HepG2 (cell line): ENCODE measurements at regions not wholly inside any gene's neighbourhood (a gene's known extent, or its start where the extent isn't known, plus 50 kb on each side); places are given as distances from the start of the nearest gene placed in this dataset.

Experiments used
- ATAC-seq: fragments of 200-7000 bp; cut with Tn5 transposase; 3 replicates; pipeline ENCODE4 v1.9.1; 2020; ENCODE audit warnings: mild to moderate bottlenecking, moderate library complexity
- BruUV-seq: library from RNA; stranded (reverse); fragments of 400-500 nt; replicated peaks from 2 replicates; lab custom pipeline; 2021; lab: Mats Ljungman, UMichigan
- CTCF ChIA-PET: fragments of 300-600 bp; formaldehyde crosslinking; extraction: SDS; loops from one replicate; lab custom pipeline; 2021; ENCODE audit warnings: low total read pairs, inconsistent platforms, low intra/inter-chr PET ratio; lab: Yijun Ruan, JAX
- POLR2A ChIA-PET: fragments of 350-600 bp; sonication (Branson Sonifier 250); formaldehyde crosslinking; loops from one replicate; lab custom pipeline; 2020; ENCODE audit warnings: antibody characterized with exemption, inconsistent platforms; lab: Yijun Ruan, JAX
- DNase-seq: peaks from one replicate; pipeline ENCODE4 v3.0.0-alpha.2; 2015; ENCODE audit warnings: low spot score
- FAIRE-seq: peaks from 3 replicates; lab custom pipeline; 2011; peaks lifted over from hg19 to GRCh38; lab: Jason Lieb, UNC
- H2AFZ ChIP-seq: one replicate; pipeline ENCODE4 v1.6.1; 2011; ENCODE audit warnings: low read length, inconsistent platforms
- H3K27ac ChIP-seq: fragments of 300-600 bp; 3 replicates; pipeline ENCODE4 v1.8.0; 2011; ENCODE audit warnings: mixed run types, mild to moderate bottlenecking, mixed read lengths, low read length, inconsistent platforms; ENCODE audit not compliant: insufficient read depth; ENCODE audit errors: extremely low read length
- H3K27me3 ChIP-seq, 2 experiments: fragments of 200-600 bp in 1 of 2; 2 replicates in 1 of 2; 3 replicates in 1 of 2; pipeline versions ENCODE4 v1.6.0 to v1.8.0; 2011; ENCODE audit warnings: low read length in 2 of 2, mild to moderate bottlenecking in 2 of 2, moderate library complexity in 2 of 2, inconsistent platforms in 1 of 2; ENCODE audit not compliant: insufficient read depth in 2 of 2, control insufficient read depth in 1 of 2
- H3K36me3 ChIP-seq, 2 experiments: fragments of 200-600 bp in 1 of 2; replicated peaks in 1 of 2; 2 replicates in 1 of 2; 3 replicates in 1 of 2; pipeline versions ENCODE4 v1.5.1 to v1.8.0; 2011; ENCODE audit warnings: low read length in 2 of 2, inconsistent platforms in 1 of 2; ENCODE audit not compliant: insufficient read depth in 2 of 2, control insufficient read depth in 1 of 2
- H3K4me1 ChIP-seq: 2 replicates; pipeline ENCODE4 v1.5.1; 2012; ENCODE audit warnings: low read length, inconsistent platforms; ENCODE audit not compliant: insufficient read depth
- H3K4me2 ChIP-seq: 2 replicates; pipeline ENCODE4 v1.6.0; 2011; ENCODE audit warnings: low read depth, low read length, inconsistent platforms
- H3K4me3 ChIP-seq, 3 experiments: fragments of 200-600 bp in 1 of 3; sonication (generic), shearing (Covaris generic) in 1 of 3; replicated peaks in 1 of 3; 2 replicates each; pipeline ENCODE4 v1.5.1; 2011 to 2016; ENCODE audit warnings: low read length in 3 of 3, inconsistent platforms in 2 of 3, low read depth in 2 of 3, mild to moderate bottlenecking in 2 of 3, control low read depth in 1 of 3, mixed read lengths in 1 of 3; ENCODE audit not compliant: insufficient read depth in 1 of 3
- H3K79me2 ChIP-seq: one replicate; pipeline ENCODE4 v1.6.1; 2011; ENCODE audit warnings: low read length, inconsistent platforms; ENCODE audit not compliant: insufficient read depth
- H3K9ac ChIP-seq: 2 replicates; pipeline ENCODE4 v1.6.0; 2011; ENCODE audit warnings: mild to moderate bottlenecking, low read depth, low read length, inconsistent platforms; ENCODE audit not compliant: insufficient read depth
- H3K9me3 ChIP-seq: 2 replicates; pipeline ENCODE4 v1.5.1; 2012; ENCODE audit warnings: mild to moderate bottlenecking, low read length
- H4K20me1 ChIP-seq: 2 replicates; pipeline ENCODE4 v1.6.0; 2011; ENCODE audit warnings: inconsistent platforms, mild to moderate bottlenecking, low read length, moderate library complexity; ENCODE audit not compliant: insufficient read depth
- ESRRA ChIP-seq: sonication (generic); formaldehyde crosslinking; IDR thresholded peaks from 2 replicates; pipeline ENCODE4 v1.5.1; 2020; ENCODE audit warnings: mild to moderate bottlenecking, low read depth, missing genetic modification reagents
- FOXA1 ChIP-seq, 2 experiments: fragments of 450-650 bp in 1 of 2; sonication (generic) in 1 of 2; formaldehyde crosslinking in 1 of 2; IDR thresholded peaks; 2 replicates each; pipeline versions ENCODE4 v1.4.0 to v1.6.1; 2016 to 2020; ENCODE audit warnings: missing genetic modification reagents in 1 of 2
- GATAD1 ChIP-seq: IDR thresholded peaks from 2 replicates; pipeline ENCODE4 v1.6.1; 2016; ENCODE audit warnings: missing genetic modification reagents, missing compliant biosample characterization
- HCFC1 ChIP-seq: fragments of 150-350 bp; IDR thresholded peaks from 2 replicates; pipeline ENCODE4 v1.6.1; 2014; ENCODE audit warnings: low read depth, low read length
- JDP2 ChIP-seq: sonication (generic); formaldehyde crosslinking; IDR thresholded peaks from 2 replicates; pipeline ENCODE4 v1.8.1; 2022; ENCODE audit warnings: missing genetic modification reagents, borderline replicate concordance
- PAF1 ChIP-seq: IDR thresholded peaks from 2 replicates; pipeline ENCODE4 v1.6.1; 2016; ENCODE audit warnings: missing genetic modification reagents, missing compliant biosample characterization
- PAWR ChIP-seq: sonication (generic); formaldehyde crosslinking; IDR thresholded peaks from 2 replicates; pipeline ENCODE4 v1.4.0; 2020; ENCODE audit warnings: missing genetic modification reagents, mild to moderate bottlenecking, borderline replicate concordance
- PCBP2 ChIP-seq: fragments of 200-400 bp; formaldehyde crosslinking; optimal IDR thresholded peaks from 2 replicates; pipeline ENCODE3; 2018; ENCODE audit warnings: low read length, low read depth; ENCODE audit not compliant: poor library complexity, severe bottlenecking
- RXRB ChIP-seq: IDR thresholded peaks from 2 replicates; pipeline ENCODE4 v1.6.1; 2016; ENCODE audit warnings: borderline replicate concordance, missing genetic modification reagents, missing compliant biosample characterization
- SIX4 ChIP-seq: sonication (generic); formaldehyde crosslinking; IDR thresholded peaks from 2 replicates; pipeline ENCODE4 v1.4.0; 2020; ENCODE audit warnings: missing genetic modification reagents
- ZC3H13 ChIP-seq: sonication (generic); formaldehyde crosslinking; IDR thresholded peaks from 2 replicates; pipeline ENCODE4 v1.8.1; 2023; ENCODE audit warnings: mild to moderate bottlenecking, missing genetic modification reagents, moderate library complexity
- ZNF510 ChIP-seq: sonication (generic); formaldehyde crosslinking; IDR thresholded peaks from 2 replicates; pipeline ENCODE4 v1.4.0; 2020; ENCODE audit warnings: low read depth, mild to moderate bottlenecking, missing genetic modification reagents
- WGBS: methylation state at CpG from one replicate; pipeline ENCODE4 v1.1.6; 2017; ENCODE audit warnings: low lambda C conversion rate; 5-methylcytosine and 5-hydroxymethylcytosine counted together
- in situ Hi-C: cut with HindIII; loops from 2 replicates; pipeline ENCODE4 v1.10.0; 2017; ENCODE audit warnings: low pct_unique_long_range_greater_than_20kb; ENCODE audit not compliant: extremely low pct_ligation_motif_present
- intact Hi-C: fragments of 100-400 bp; cut with micrococcal nuclease; formaldehyde crosslinking; loops from one replicate; pipeline ENCODE4 v1.10.0; 2022; ENCODE audit not compliant: unreplicated experiment
- TF ChIP-seq, protein P1 (sequence below): sonication (generic); formaldehyde crosslinking; IDR thresholded peaks from 2 replicates; pipeline ENCODE4 v1.9.0; 2021; ENCODE audit warnings: missing genetic modification reagents, borderline replicate concordance
- TF ChIP-seq, protein P2 (sequence below): IDR thresholded peaks from 2 replicates; pipeline ENCODE4 v1.6.1; 2012; ENCODE audit warnings: low read length, improper control_type of control experiment

- ATAC-seq: no peak
- POLR2A ChIA-PET: no interaction called here
- no peak for FAIRE-seq
- Histone ChIP-seq H3K9ac (no peak overlapping the region), H3K4me1 (no peaks in the 10 kb centered on the region), H3K9me3 (no peaks in the 10 kb centered on the region), H3K4me3 (no peak overlapping the region), H4K20me1 (no peaks in the 10 kb centered on the region), H3K4me2 (no peak overlapping the region), H3K27ac (no peak overlapping the region), H2AFZ (no peak overlapping the region), H3K36me3 (no peaks in the 10 kb centered on the region), H3K27me3 (peaks cover 2 to 14% of the 10 kb centered on the region in 2 experiments; a peak in 3 of 5 replicates), H3K79me2 (no peaks in the 10 kb centered on the region)
- no TSS peak for BruUV-seq
- no peak for TF ChIP-seq GATAD1 (CRISPR knock-in tag)
- no peak for TF ChIP-seq RXRB
- DNase-seq: no peak
- in situ Hi-C loops: no loop called here
- intact Hi-C loops: no loop called here
- CTCF ChIA-PET: no interaction called here
- 2% methylated on average over 4 of the region's 4 CpGs for WGBS
Observed at GRCh38 chr5:173443971-173444370, 115.8 kb upstream of the STC2 start.

GRCh38 chr5:173441053-173441628 is 112.9 kb upstream of the STC2 start:
- H3K4me3 ChIP-seq: no peak overlapping the region
- in situ Hi-C loops (no loop called here), intact Hi-C loops (no loop called here)
- H3K4me1 ChIP-seq: no peaks in the 10 kb centered on the region
- no TSS peak for BruUV-seq
- WGBS: 9% methylated on average over 4 of the region's 4 CpGs
- H3K79me2 ChIP-seq: no peaks in the 10 kb centered on the region
- H3K27ac ChIP-seq: no peak overlapping the region
- no peaks in the 10 kb centered on the region for H3K36me3 ChIP-seq
- H2AFZ ChIP-seq: no peak overlapping the region
- CTCF ChIA-PET: no interaction called here
- H3K4me2 ChIP-seq: no peak overlapping the region
- no peak for TF ChIP-seq ESRRA (CRISPR knock-in tag)
- TF ChIP-seq, protein P1, sequence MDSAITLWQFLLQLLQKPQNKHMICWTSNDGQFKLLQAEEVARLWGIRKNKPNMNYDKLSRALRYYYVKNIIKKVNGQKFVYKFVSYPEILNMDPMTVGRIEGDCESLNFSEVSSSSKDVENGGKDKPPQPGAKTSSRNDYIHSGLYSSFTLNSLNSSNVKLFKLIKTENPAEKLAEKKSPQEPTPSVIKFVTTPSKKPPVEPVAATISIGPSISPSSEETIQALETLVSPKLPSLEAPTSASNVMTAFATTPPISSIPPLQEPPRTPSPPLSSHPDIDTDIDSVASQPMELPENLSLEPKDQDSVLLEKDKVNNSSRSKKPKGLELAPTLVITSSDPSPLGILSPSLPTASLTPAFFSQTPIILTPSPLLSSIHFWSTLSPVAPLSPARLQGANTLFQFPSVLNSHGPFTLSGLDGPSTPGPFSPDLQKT (CRISPR knock-in tag): no peak
- TF ChIP-seq, protein P2, sequence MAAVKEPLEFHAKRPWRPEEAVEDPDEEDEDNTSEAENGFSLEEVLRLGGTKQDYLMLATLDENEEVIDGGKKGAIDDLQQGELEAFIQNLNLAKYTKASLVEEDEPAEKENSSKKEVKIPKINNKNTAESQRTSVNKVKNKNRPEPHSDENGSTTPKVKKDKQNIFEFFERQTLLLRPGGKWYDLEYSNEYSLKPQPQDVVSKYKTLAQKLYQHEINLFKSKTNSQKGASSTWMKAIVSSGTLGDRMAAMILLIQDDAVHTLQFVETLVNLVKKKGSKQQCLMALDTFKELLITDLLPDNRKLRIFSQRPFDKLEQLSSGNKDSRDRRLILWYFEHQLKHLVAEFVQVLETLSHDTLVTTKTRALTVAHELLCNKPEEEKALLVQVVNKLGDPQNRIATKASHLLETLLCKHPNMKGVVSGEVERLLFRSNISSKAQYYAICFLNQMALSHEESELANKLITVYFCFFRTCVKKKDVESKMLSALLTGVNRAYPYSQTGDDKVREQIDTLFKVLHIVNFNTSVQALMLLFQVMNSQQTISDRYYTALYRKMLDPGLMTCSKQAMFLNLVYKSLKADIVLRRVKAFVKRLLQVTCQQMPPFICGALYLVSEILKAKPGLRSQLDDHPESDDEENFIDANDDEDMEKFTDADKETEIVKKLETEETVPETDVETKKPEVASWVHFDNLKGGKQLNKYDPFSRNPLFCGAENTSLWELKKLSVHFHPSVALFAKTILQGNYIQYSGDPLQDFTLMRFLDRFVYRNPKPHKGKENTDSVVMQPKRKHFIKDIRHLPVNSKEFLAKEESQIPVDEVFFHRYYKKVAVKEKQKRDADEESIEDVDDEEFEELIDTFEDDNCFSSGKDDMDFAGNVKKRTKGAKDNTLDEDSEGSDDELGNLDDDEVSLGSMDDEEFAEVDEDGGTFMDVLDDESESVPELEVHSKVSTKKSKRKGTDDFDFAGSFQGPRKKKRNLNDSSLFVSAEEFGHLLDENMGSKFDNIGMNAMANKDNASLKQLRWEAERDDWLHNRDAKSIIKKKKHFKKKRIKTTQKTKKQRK: no peak
- no peak for TF ChIP-seq HCFC1
- no peak for TF ChIP-seq PCBP2
- TF ChIP-seq PAWR (CRISPR knock-in tag): no peak
- no peak for TF ChIP-seq ZNF510 (CRISPR knock-in tag)
- no peak for TF ChIP-seq SIX4
- TF ChIP-seq PAF1 (CRISPR knock-in tag): no peak
- no peak for TF ChIP-seq JDP2 (CRISPR knock-in tag)
- TF ChIP-seq ZC3H13 (CRISPR knock-in tag): no peak
- no peak for TF ChIP-seq FOXA1 (IDR thresholded peaks at IDR 0.05)
- no peak for TF ChIP-seq FOXA1 (CRISPR knock-in tag; IDR thresholded peaks at IDR 0.05)
- POLR2A ChIA-PET: no interaction called here
- no peaks in the 10 kb centered on the region for H3K9me3 ChIP-seq
- ATAC-seq: no peak
- H3K27me3 ChIP-seq: peaks cover 2 to 17% of the 10 kb centered on the region in 2 experiments; a peak in 2 of 5 replicates
- no peak overlapping the region for H3K9ac ChIP-seq
- no peak for DNase-seq
- H4K20me1 ChIP-seq: no peaks in the 10 kb centered on the region
- FAIRE-seq: no peak
